SIG-M5 treated with dmso at 0.1 percent for 504 hours (cell line): ENCODE measurements at regions not wholly inside any gene's neighbourhood (a gene's known extent, or its start where the extent isn't known, plus 50 kb on each side); places are given as distances from the start of the nearest gene placed in this dataset.

ENCODE experiments used
- DNase-seq: peaks from one replicate; lab custom pipeline; 2025; ENCODE audit not compliant: unreplicated experiment; lab: John Stamatoyannopoulos, UW

GRCh38 chr13:80040196-80040980, 300.5 kb downstream of the SPRY2 start:
- DNase-seq: no peak

- peak; percentile 43 for DNase-seq
These were observed 301.9 kb downstream of the SPRY2 start for GRCh38 chr13:80039000-80039399.

- DNase-seq: no peak
These were observed 302.6 kb downstream of the SPRY2 start for GRCh38 chr13:80038371-80038770.

GRCh38 chr13:80037505-80037888, 303.4 kb downstream of the SPRY2 start:
- DNase-seq: no peak

- DNase-seq: peak; percentile 97
These were observed 304.0 kb downstream of the SPRY2 start for GRCh38 chr13:80036845-80037504.

- no peak for DNase-seq
These were observed 305.8 kb downstream of the SPRY2 start for GRCh38 chr13:80035096-80035495.

- DNase-seq: no peak
These were observed 307.0 kb downstream of the SPRY2 start for GRCh38 chr13:80033951-80034350.

- no peak for DNase-seq
These were observed 307.6 kb downstream of the SPRY2 start for GRCh38 chr13:80033286-80033685.

- DNase-seq: peak; percentile 23
These were observed 310.4 kb downstream of the SPRY2 start for GRCh38 chr13:80030491-80030890.

- DNase-seq: no peak
These were observed 311.8 kb downstream of the SPRY2 start for GRCh38 chr13:80029170-80029569.

GRCh38 chr13:80022146-80022545, 318.8 kb downstream of the SPRY2 start:
- DNase-seq: no peak

- no peak for DNase-seq
These were observed 328.7 kb downstream of the SPRY2 start for GRCh38 chr13:80012251-80012650.

- DNase-seq: no peak
These were observed 329.3 kb downstream of the SPRY2 start for GRCh38 chr13:80011448-80012212.

- DNase-seq: no peak
These were observed 330.1 kb downstream of the SPRY2 start for GRCh38 chr13:80010846-80011245.

- DNase-seq: no peak
These were observed 330.6 kb downstream of the SPRY2 start for GRCh38 chr13:80010286-80010831.

- DNase-seq: no peak
These were observed 331.2 kb downstream of the SPRY2 start for GRCh38 chr13:80009760-80010159.

- no peak for DNase-seq
These were observed 334.0 kb downstream of the SPRY2 start for GRCh38 chr13:80006940-80007339.

- no peak for DNase-seq
These were observed 339.4 kb downstream of the SPRY2 start for GRCh38 chr13:80001510-80001842.

GRCh38 chr13:80000684-80001509, 340.0 kb downstream of the SPRY2 start:
- DNase-seq: no peak

- no peak for DNase-seq
These were observed 341.3 kb downstream of the SPRY2 start for GRCh38 chr13:79999601-80000000.

- DNase-seq: no peak
These were observed 342.5 kb downstream of the SPRY2 start for GRCh38 chr13:79998381-79998880.
